ENCODE measurements at regions not wholly inside any gene's neighbourhood (a gene's known extent, or its start where the extent isn't known, plus 50 kb on each side); places are given as distances from the start of the nearest gene placed in this dataset.
A peak's percentile ranks its signal among the peaks of the same experiment; 100 is the strongest.

DNA sequence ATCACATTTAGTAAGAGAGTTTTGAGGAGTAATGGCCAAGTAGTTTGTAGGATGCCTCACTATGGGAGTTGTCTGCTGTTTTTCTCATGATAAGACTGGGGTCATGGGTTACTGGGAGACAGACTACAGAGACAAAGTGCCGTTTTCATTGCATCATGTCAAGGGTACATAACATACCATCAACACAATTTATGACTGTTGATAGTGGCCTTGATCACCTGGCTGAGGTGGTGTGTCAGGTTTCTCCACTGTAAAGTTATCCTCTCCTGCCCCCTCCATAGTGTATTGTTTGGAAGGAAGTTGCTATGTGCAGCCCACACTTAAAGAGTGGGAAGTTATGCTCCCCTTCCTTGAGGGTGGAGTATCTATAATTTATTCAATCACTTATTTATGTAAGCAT lies 263.5 kb upstream of the POU3F1 start (continued):
- TF ChIP-seq VEZF1 (CRISPR knock-in tag; IDR thresholded peaks at IDR 0.05) (no peak), ELF2 (CRISPR knock-in tag; IDR thresholded peaks at IDR 0.05) (no peak), POLR2B (IDR thresholded peaks at IDR 0.05; ENCODE audit: low read depth, partially characterized antibody) (no peak), RBM25 (IDR thresholded peaks at IDR 0.05; ENCODE audit: low read depth, low read length, severe bottlenecking) (no peak), MEIS2 (IDR thresholded peaks at IDR 0.05; ENCODE audit: partially characterized antibody) (peak; percentile 92), TRIM24 (IDR thresholded peaks at IDR 0.05) (peak; percentile 64 to 87), RUNX1 (IDR thresholded peaks at IDR 0.05; ENCODE audit: low read depth) (no peak), POLR2A (conservative IDR thresholded peaks at IDR 0.05) (no peak), CBX1 (IDR thresholded peaks at IDR 0.05; ENCODE audit: low read depth) (no peak), PURB (CRISPR knock-in tag; IDR thresholded peaks at IDR 0.05; ENCODE audit: low read depth) (no peak), RREB1 (CRISPR knock-in tag; IDR thresholded peaks at IDR 0.05) (no peak), ZNF324 (CRISPR knock-in tag; IDR thresholded peaks at IDR 0.05) (no peak)

All from K562 (cell line).